ENCODE measurements at regions not wholly inside any gene's neighbourhood (a gene's known extent, or its start where the extent isn't known, plus 50 kb on each side); places are given as distances from the start of the nearest gene placed in this dataset.

- no TSS peak for BruUV-seq (replicated peaks)
- Histone ChIP-seq H3K4me1 (replicated peaks in 1 of 2; ENCODE audit: control insufficient read depth in 2 of 2, insufficient read depth in 2 of 2, low read length in 2 of 2) (peaks cover 9 to 28% of the 10 kb centered on the region in 2 experiments; a peak in 4 of 5 replicates), H3K36me3 (ENCODE audit: control insufficient read depth, insufficient read depth, low read length) (no peaks in the 10 kb centered on the region), H3K27me3 (ENCODE audit: control insufficient read depth in 2 of 2, insufficient read depth in 2 of 2, low read length in 2 of 2) (no peaks in the 10 kb centered on the region), H3K4me3 (no peak overlapping the region), H3K9me1 (ENCODE audit: control insufficient read depth, insufficient read depth, low read length) (no peaks in the 10 kb centered on the region), H3K4me2 (ENCODE audit: insufficient read depth, low read length) (no peak overlapping the region), H4K20me1 (replicated peaks; ENCODE audit: control insufficient read depth, insufficient read depth, low read length) (no peaks in the 10 kb centered on the region), H3K79me2 (ENCODE audit: control insufficient read depth, insufficient read depth, low read length) (no peaks in the 10 kb centered on the region), H3K9me3 (replicated peaks; ENCODE audit: control insufficient read depth, insufficient read depth, low read depth, low read length) (no peaks in the 10 kb centered on the region), H2AFZ (ENCODE audit: low read depth, low read length) (peak overlapping the region; percentile 69; the same call in 1 of the 2 replicates), H3K9ac (ENCODE audit: insufficient read depth in 1 of 2, low read depth in 2 of 2, low read length in 2 of 2) (no peak overlapping the region), H3K27ac (ENCODE audit: extremely low read depth, low read depth, low read length) (no peak overlapping the region)
- 49% methylated on average over 2 of the region's 2 CpGs for WGBS (ENCODE audit: insufficient coverage, low coverage, missing lambda C conversion rate)
- POLR2A ChIA-PET: interaction anchor here (0.6 to 1.0 kb wide), 3 partner anchors 20 to 168 kb away, joined by 3 to 5 read pairs (median 3); no protein-coding TSS in a partner anchor
- DNase-seq (ENCODE audit: extremely low read depth in 1 of 4, low spot score in 3 of 4): no peak
- intact Hi-C loops (cut with micrococcal nuclease) (loop anchor here (5.0 kb wide), 1 partner anchor 45 kb away; no protein-coding TSS in a partner anchor), in situ Hi-C loops (cut with MboI) (loop anchor here (10.0 to 25.0 kb wide), 2 partner anchors 290 to 1013 kb away; no protein-coding TSS in a partner anchor)
- no peak for ATAC-seq
- TF ChIP-seq TCF7 (IDR thresholded peaks at IDR 0.05; ENCODE audit: borderline replicate concordance) (no peak), CHD4 (IDR thresholded peaks at IDR 0.05; ENCODE audit: insufficient read depth, insufficient replicate concordance, low read depth, low read length, poor library complexity, severe bottlenecking) (no peak)
- FAIRE-seq: no peak
- CTCF ChIA-PET (ENCODE audit: low intra/inter-chr PET ratio): no interaction called here
Observed at GRCh38 chr5:42877431-42877830, 65.7 kb upstream of the SELENOP start.

GRCh38 chr5:42876375-42876844, 64.7 kb upstream of the SELENOP start:
- no TSS peak for BruUV-seq (replicated peaks)
- H3K9ac ChIP-seq (ENCODE audit: insufficient read depth in 1 of 2, low read depth in 2 of 2, low read length in 2 of 2): no peak overlapping the region; a peak in 1 of 4 replicates
- POLR2A ChIA-PET: interaction anchor here (0.6 to 1.6 kb wide), 8 partner anchors 13 to 1486 kb away, joined by 3 to 4 read pairs (median 3); no protein-coding TSS in a partner anchor
- no peaks in the 10 kb centered on the region for H3K9me1 ChIP-seq (ENCODE audit: control insufficient read depth, insufficient read depth, low read length)
- intact Hi-C loops (cut with micrococcal nuclease) (loop anchor here (5.0 kb wide), 1 partner anchor 44 kb away; no protein-coding TSS in a partner anchor), in situ Hi-C loops (cut with MboI) (loop anchor here (10.0 to 25.0 kb wide), 2 partner anchors 289 to 1012 kb away; no protein-coding TSS in a partner anchor)
- no peaks in the 10 kb centered on the region for H3K36me3 ChIP-seq (ENCODE audit: control insufficient read depth, insufficient read depth, low read length)
- H3K9me3 ChIP-seq (replicated peaks; ENCODE audit: control insufficient read depth, insufficient read depth, low read depth, low read length): no peaks in the 10 kb centered on the region
- 0 out of 3 replicates have a peak overlapping the region, but pooled peaks have one; percentile 1 for H3K27ac ChIP-seq (ENCODE audit: extremely low read depth, low read depth, low read length)
- peaks cover 17 to 35% of the 10 kb centered on the region in 2 experiments; a peak in 4 of 5 replicates for H3K4me1 ChIP-seq (replicated peaks in 1 of 2; ENCODE audit: control insufficient read depth in 2 of 2, insufficient read depth in 2 of 2, low read length in 2 of 2)
- H3K4me2 ChIP-seq (ENCODE audit: insufficient read depth, low read length): peak overlapping the region; percentile 38
- no peaks in the 10 kb centered on the region for H3K79me2 ChIP-seq (ENCODE audit: control insufficient read depth, insufficient read depth, low read length)
- H4K20me1 ChIP-seq (replicated peaks; ENCODE audit: control insufficient read depth, insufficient read depth, low read length): no peaks in the 10 kb centered on the region
- DNase-seq (ENCODE audit: extremely low read depth in 1 of 4, low spot score in 3 of 4): peak in 2 of 4 experiments; percentile 75 to 76
- FAIRE-seq: peak; percentile 86
- CTCF ChIA-PET (ENCODE audit: low intra/inter-chr PET ratio): no interaction called here
- no peaks in the 10 kb centered on the region for H3K27me3 ChIP-seq (ENCODE audit: control insufficient read depth in 2 of 2, insufficient read depth in 2 of 2, low read length in 2 of 2)
- 3% methylated on average over 4 of the region's 4 CpGs for WGBS (ENCODE audit: insufficient coverage, low coverage, missing lambda C conversion rate)
- peak; percentile 81 for ATAC-seq
- peak overlapping the region; percentile 69 for H2AFZ ChIP-seq (ENCODE audit: low read depth, low read length)
- no peak overlapping the region for H3K4me3 ChIP-seq
- TF ChIP-seq HES1 (IDR thresholded peaks at IDR 0.05; ENCODE audit: low read depth) (peak; percentile 77), ZNF785 (CRISPR knock-in tag; IDR thresholded peaks at IDR 0.05) (no peak), MAFK (IDR thresholded peaks at IDR 0.05; ENCODE audit: low read length) (peak; percentile 90), SMARCA4 (IDR thresholded peaks at IDR 0.05) (peak; percentile 93), ZNF589 (CRISPR knock-in tag; IDR thresholded peaks at IDR 0.05; ENCODE audit: low read depth) (0 out of 2 replicates have a peak, but pooled peaks have one; percentile 18), HDAC1 (IDR thresholded peaks at IDR 0.05) (peak in 1 of 2 experiments; percentile 54; a peak in 2 of 4 replicates), ETV1 (tag; conservative IDR thresholded peaks at IDR 0.05; ENCODE audit: low read depth) (peak; percentile 99), BCOR (IDR thresholded peaks at IDR 0.05) (peak; percentile 44; the same call in 1 of the 2 replicates), IRF9 (tag; IDR thresholded peaks at IDR 0.05) (peak; percentile 49; the same call in 1 of the 2 replicates)

Measured in K562 (cell line).